Karpas-422 (cell line): ENCODE measurements at regions not wholly inside any gene's neighbourhood (a gene's known extent, or its start where the extent isn't known, plus 50 kb on each side); places are given as distances from the start of the nearest gene placed in this dataset.

Experiments
- DNase-seq: peaks from one replicate; pipeline ENCODE4 v3.0.0-alpha.2; 2015
- H2AFZ ChIP-seq: fragments of 200-600 bp; sonication (generic); 2 replicates; pipeline ENCODE4 v1.6.1; 2014; ENCODE audit warnings: antibody characterized with exemption, low read length, mixed read lengths
- H3K27ac ChIP-seq: fragments of 200-600 bp; sonication (generic); 2 replicates; pipeline ENCODE4 v1.5.1; 2014; ENCODE audit warnings: mild to moderate bottlenecking, low read length, moderate library complexity
- H3K27me3 ChIP-seq: fragments of 200-600 bp; sonication (generic); 2 replicates; pipeline ENCODE4 v1.6.1; 2014; ENCODE audit warnings: low read length, mixed read lengths
- H3K36me3 ChIP-seq: fragments of 200-600 bp; sonication (generic); 2 replicates; pipeline ENCODE4 v1.6.1; 2014; ENCODE audit warnings: low read length, mixed read lengths; ENCODE audit not compliant: insufficient read depth
- H3K4me1 ChIP-seq: fragments of 200-600 bp; sonication (generic); 2 replicates; pipeline ENCODE4 v1.6.1; 2014; ENCODE audit warnings: mild to moderate bottlenecking, low read length, mixed read lengths
- H3K4me2 ChIP-seq: fragments of 200-600 bp; sonication (generic); 2 replicates; pipeline ENCODE4 v1.6.1; 2014; ENCODE audit warnings: low read length, low read depth, mild to moderate bottlenecking; ENCODE audit not compliant: poor library complexity, severe bottlenecking
- H3K4me3 ChIP-seq: fragments of 200-600 bp; sonication (generic); 2 replicates; pipeline ENCODE4 v1.5.1; 2014; ENCODE audit warnings: mild to moderate bottlenecking, antibody characterized with exemption, low read length, mixed read lengths
- H3K79me2 ChIP-seq: fragments of 200-600 bp; sonication (generic); 2 replicates; pipeline ENCODE4 v1.6.1; 2014; ENCODE audit warnings: mild to moderate bottlenecking, low read length, mixed read lengths
- H3K9ac ChIP-seq: fragments of 200-600 bp; sonication (generic); 2 replicates; pipeline ENCODE4 v1.6.0; 2014; ENCODE audit warnings: low read length
- H3K9me2 ChIP-seq: fragments of 200-600 bp; sonication (generic), shearing (Covaris generic); replicated peaks from 2 replicates; pipeline ENCODE4 v1.6.0; 2014; ENCODE audit warnings: mild to moderate bottlenecking, low read length, moderate library complexity; ENCODE audit not compliant: insufficient read depth
- H3K9me3 ChIP-seq: fragments of 300-700, 200-600 bp; sonication (generic); 2 replicates; pipeline ENCODE4 v1.6.1; 2014; ENCODE audit warnings: low read length, mixed read lengths
- H4K20me1 ChIP-seq: fragments of 200-600 bp; sonication (generic); 2 replicates; pipeline ENCODE4 v1.6.1; 2014; ENCODE audit warnings: mild to moderate bottlenecking, antibody characterized with exemption, low read length, low read depth; ENCODE audit not compliant: insufficient read depth

- H3K36me3 ChIP-seq, result no peaks in the 10 kb centered on the region
- H3K27ac ChIP-seq, result no peak overlapping the region
- H2AFZ ChIP-seq, result no peak overlapping the region
- no peaks in the 10 kb centered on the region for H3K27me3 ChIP-seq
- no peaks in the 10 kb centered on the region for H4K20me1 ChIP-seq
- H3K9me2 ChIP-seq, result no peaks in the 10 kb centered on the region
- H3K9me3 ChIP-seq, result peaks cover 21% of the 10 kb centered on the region
- no peak overlapping the region for H3K4me2 ChIP-seq
- no peak overlapping the region for H3K9ac ChIP-seq
- DNase-seq, result no peak
- H3K79me2 ChIP-seq, result no peaks in the 10 kb centered on the region
- H3K4me1 ChIP-seq, result no peaks in the 10 kb centered on the region
- no peak overlapping the region for H3K4me3 ChIP-seq
Measured at GRCh38 chr11:41519696-41520095, 60.2 kb upstream of the LRRC4C start.

- no peaks in the 10 kb centered on the region for H3K36me3 ChIP-seq
- no peaks in the 10 kb centered on the region for H3K4me1 ChIP-seq
- no peaks in the 10 kb centered on the region for H4K20me1 ChIP-seq
- H3K27ac ChIP-seq, result no peak overlapping the region
- H3K79me2 ChIP-seq, result no peaks in the 10 kb centered on the region
- no peak overlapping the region for H3K4me3 ChIP-seq
- no peaks in the 10 kb centered on the region for H3K9me2 ChIP-seq
- no peak overlapping the region for H3K4me2 ChIP-seq
- H3K9ac ChIP-seq, result no peak overlapping the region
- H3K9me3 ChIP-seq, result peaks cover 32% of the 10 kb centered on the region
- no peak overlapping the region for H2AFZ ChIP-seq
- H3K27me3 ChIP-seq, result no peaks in the 10 kb centered on the region
- no peak for DNase-seq
Measured at GRCh38 chr11:41522391-41522790, 62.9 kb upstream of the LRRC4C start.

DNA sequence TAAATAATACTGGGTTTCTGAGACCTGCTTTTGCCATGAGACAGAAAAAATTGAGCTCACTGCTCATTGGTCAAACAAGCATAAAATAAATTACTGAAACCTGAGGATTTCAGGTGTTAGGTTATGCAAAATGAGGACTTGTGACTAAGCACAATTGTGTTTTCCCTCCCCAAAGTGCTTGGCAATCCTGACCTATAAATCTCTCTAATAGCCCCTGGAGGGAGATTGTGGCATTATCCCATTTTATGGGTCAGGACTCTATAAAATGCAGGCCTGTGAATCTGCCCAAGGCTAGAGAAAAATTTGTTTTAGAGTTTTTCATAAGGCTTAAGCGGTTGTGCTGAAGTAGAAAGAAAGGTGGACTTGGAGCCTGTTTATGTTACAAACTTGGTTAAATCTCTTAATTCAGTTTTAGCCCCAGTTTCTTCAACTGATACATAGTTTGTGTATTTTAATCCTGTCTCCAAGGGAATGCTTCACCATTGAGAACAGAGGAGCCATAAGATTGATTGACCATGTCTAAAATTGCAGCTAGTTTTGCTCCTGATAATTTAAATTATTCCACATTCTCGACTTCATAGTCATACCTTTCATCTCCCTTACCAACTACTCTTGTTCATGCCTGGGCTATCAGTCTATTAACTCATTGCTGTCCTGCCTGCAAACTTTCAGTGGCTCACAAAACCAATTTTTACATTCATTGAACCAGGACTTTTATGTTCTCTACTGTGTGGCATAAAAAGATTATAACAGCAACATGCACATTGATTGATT is 63.6 kb upstream of the LRRC4C start:
- no peak overlapping the region for H2AFZ ChIP-seq
- no peaks in the 10 kb centered on the region for H3K79me2 ChIP-seq
- no peak overlapping the region for H3K9ac ChIP-seq
- H3K27ac ChIP-seq, result no peak overlapping the region
- H3K27me3 ChIP-seq, result no peaks in the 10 kb centered on the region
- no peaks in the 10 kb centered on the region for H4K20me1 ChIP-seq
- no peaks in the 10 kb centered on the region for H3K4me1 ChIP-seq
- no peak for DNase-seq
- H3K36me3 ChIP-seq, result no peaks in the 10 kb centered on the region
- no peaks in the 10 kb centered on the region for H3K9me2 ChIP-seq
- H3K4me2 ChIP-seq, result no peak overlapping the region
- no peak overlapping the region for H3K4me3 ChIP-seq
- H3K9me3 ChIP-seq, result peaks cover 30% of the 10 kb centered on the region

DNA sequence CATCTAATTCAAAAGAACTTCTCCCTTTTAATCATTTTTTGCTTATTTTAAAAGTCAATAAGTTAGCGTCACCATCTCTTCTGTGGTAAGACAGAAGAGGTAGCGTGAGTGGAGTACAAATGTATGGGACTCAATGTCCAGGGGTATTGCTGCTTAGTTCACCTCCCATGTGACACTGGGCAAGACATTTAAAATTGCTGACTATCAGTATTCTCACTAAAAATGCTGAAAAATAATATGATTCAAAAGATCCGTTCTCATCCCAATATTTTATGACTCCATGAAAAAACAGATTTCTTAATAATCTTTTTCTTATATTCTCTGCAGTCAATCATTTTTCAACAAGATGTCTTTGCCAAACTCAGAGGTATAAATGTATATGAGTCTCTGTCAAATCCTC is 68.1 kb upstream of the LRRC4C start:
- DNase-seq, result no peak
- H3K4me3 ChIP-seq, result no peak overlapping the region
- no peaks in the 10 kb centered on the region for H3K36me3 ChIP-seq

GRCh38 chr11:41532413-41532812 is 73.0 kb upstream of the LRRC4C start:
- Histone ChIP-seq H3K4me3 (no peak overlapping the region), H3K27me3 (no peaks in the 10 kb centered on the region), H3K4me2 (no peak overlapping the region), H3K36me3 (no peaks in the 10 kb centered on the region), H3K9ac (no peak overlapping the region), H3K9me3 (peaks cover 38% of the 10 kb centered on the region), H2AFZ (no peak overlapping the region), H4K20me1 (no peaks in the 10 kb centered on the region), H3K79me2 (no peaks in the 10 kb centered on the region), H3K9me2 (no peaks in the 10 kb centered on the region), H3K27ac (no peak overlapping the region), H3K4me1 (no peaks in the 10 kb centered on the region)
- DNase-seq, result no peak

More for the DNA sequence above, 68.1 kb upstream of the LRRC4C start:
- H4K20me1 ChIP-seq, result no peaks in the 10 kb centered on the region
- no peaks in the 10 kb centered on the region for H3K27me3 ChIP-seq
- no peak overlapping the region for H3K9ac ChIP-seq
- no peak overlapping the region for H3K27ac ChIP-seq
- H3K4me1 ChIP-seq, result no peaks in the 10 kb centered on the region
- no peaks in the 10 kb centered on the region for H3K9me2 ChIP-seq
- H3K4me2 ChIP-seq, result no peak overlapping the region
- no peaks in the 10 kb centered on the region for H3K79me2 ChIP-seq
- H2AFZ ChIP-seq, result no peak overlapping the region
- H3K9me3 ChIP-seq, result peaks cover 40% of the 10 kb centered on the region

- no peaks in the 10 kb centered on the region for H3K4me1 ChIP-seq
- no peak overlapping the region for H3K9ac ChIP-seq
- no peaks in the 10 kb centered on the region for H3K36me3 ChIP-seq
Measured at GRCh38 chr11:41533761-41534160, 74.3 kb upstream of the LRRC4C start.

DNA sequence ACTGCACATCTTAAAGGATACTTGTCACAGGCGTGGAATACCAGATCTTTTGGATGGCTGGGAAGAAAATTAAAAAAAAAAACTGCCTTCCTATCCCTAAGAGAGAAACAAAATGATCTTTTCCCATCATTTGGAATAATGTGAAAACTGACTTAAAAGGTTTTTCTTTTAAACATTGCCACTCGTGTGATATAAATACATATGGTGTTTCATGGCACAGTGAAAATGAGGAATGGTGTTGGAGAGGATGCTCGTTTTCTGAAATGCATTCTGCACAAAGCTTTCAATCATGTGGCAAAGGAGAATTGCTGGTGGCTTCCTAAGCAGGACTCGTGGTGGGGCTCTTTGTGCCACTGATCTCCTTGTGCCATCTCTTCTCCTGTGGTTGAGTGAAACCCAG is 74.9 kb upstream of the LRRC4C start:
- H3K27ac ChIP-seq, result no peak overlapping the region
- no peak overlapping the region for H3K4me3 ChIP-seq
- H3K9me3 ChIP-seq, result peaks cover 41% of the 10 kb centered on the region
- no peaks in the 10 kb centered on the region for H3K4me1 ChIP-seq
- no peaks in the 10 kb centered on the region for H3K27me3 ChIP-seq
- H3K9ac ChIP-seq, result no peak overlapping the region
- DNase-seq, result no peak
- H3K9me2 ChIP-seq, result no peaks in the 10 kb centered on the region
- no peaks in the 10 kb centered on the region for H4K20me1 ChIP-seq
- no peak overlapping the region for H2AFZ ChIP-seq
- H3K4me2 ChIP-seq, result no peak overlapping the region
- H3K79me2 ChIP-seq, result no peaks in the 10 kb centered on the region
- H3K36me3 ChIP-seq, result no peaks in the 10 kb centered on the region

More at GRCh38 chr11:41533761-41534160, 74.3 kb upstream of the LRRC4C start:
- Histone ChIP-seq H4K20me1 (no peaks in the 10 kb centered on the region), H3K79me2 (no peaks in the 10 kb centered on the region), H3K9me3 (peaks cover 39% of the 10 kb centered on the region), H3K4me2 (no peak overlapping the region), H3K9me2 (no peaks in the 10 kb centered on the region), H3K27me3 (no peaks in the 10 kb centered on the region), H3K4me3 (no peak overlapping the region), H3K27ac (no peak overlapping the region), H2AFZ (no peak overlapping the region)
- DNase-seq, result no peak

DNA sequence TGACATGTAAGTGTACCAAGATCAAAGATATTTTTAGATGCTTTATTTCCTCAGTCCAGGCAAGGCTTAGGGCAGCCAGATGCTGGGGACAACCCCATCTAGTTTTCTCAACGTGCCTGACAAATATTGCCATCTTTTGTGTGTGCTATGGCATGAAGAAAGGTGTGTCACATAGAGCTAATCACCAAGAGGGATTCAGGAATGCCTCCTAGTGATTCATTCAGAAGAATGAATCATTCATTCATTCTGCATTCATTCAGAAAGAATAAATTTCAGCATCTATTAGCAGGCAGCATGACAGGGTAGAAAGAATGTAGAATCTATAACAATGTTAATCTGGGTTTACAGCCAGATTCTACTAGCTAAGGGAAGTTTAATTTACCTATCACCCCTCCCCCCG is 75.4 kb upstream of the LRRC4C start:
- H3K4me3 ChIP-seq, result no peak overlapping the region
- H3K4me1 ChIP-seq, result no peaks in the 10 kb centered on the region
- no peak overlapping the region for H3K9ac ChIP-seq
- H3K27ac ChIP-seq, result no peak overlapping the region
- H3K9me3 ChIP-seq, result peaks cover 41% of the 10 kb centered on the region
- H3K36me3 ChIP-seq, result no peaks in the 10 kb centered on the region
- H3K27me3 ChIP-seq, result no peaks in the 10 kb centered on the region
- no peaks in the 10 kb centered on the region for H3K9me2 ChIP-seq
- H3K79me2 ChIP-seq, result no peaks in the 10 kb centered on the region
- no peaks in the 10 kb centered on the region for H4K20me1 ChIP-seq
- H3K4me2 ChIP-seq, result no peak overlapping the region
- no peak for DNase-seq
- no peak overlapping the region for H2AFZ ChIP-seq
